Thoracic aorta (tissue), 2 donors: ENCODE measurements at regions not wholly inside any gene's neighbourhood (a gene's known extent, or its start where the extent isn't known, plus 50 kb on each side); places are given as distances from the start of the nearest gene placed in this dataset.

Source experiments
- ATAC-seq: fragments of 150-250 bp; one replicate; pipeline ENCODE4 v1.8.0; 2017; ENCODE audit warnings: low read depth; ENCODE audit not compliant: insufficient number of reproducible peaks, low FRiP score
- DNase-seq: peaks from one replicate; pipeline ENCODE4 v3.0.0-alpha.2; 2020; ENCODE audit warnings: low spot score
- H3K27ac ChIP-seq, 2 donors: fragments of 200-600 bp; sonication (generic); 1 replicate in 1 of 2; 2 replicates in 1 of 2; pipeline ENCODE4 v1.5.1; 2016; ENCODE audit warnings: mild to moderate bottlenecking in 2 of 2, moderate library complexity in 2 of 2
- H3K27me3 ChIP-seq: fragments of 200-600 bp; sonication (generic); replicated peaks from 2 replicates; pipeline ENCODE4 v1.6.0; 2016; ENCODE audit warnings: mild to moderate bottlenecking; ENCODE audit not compliant: insufficient read depth
- H3K36me3 ChIP-seq: fragments of 200-600 bp; sonication (generic); one replicate; pipeline ENCODE4 v1.5.1; 2016
- H3K4me1 ChIP-seq, 2 donors: fragments of 200-600 bp; sonication (generic); 1 replicate in 1 of 2; 2 replicates in 1 of 2; pipeline versions ENCODE4 v1.5.1 to v1.6.0; 2016; ENCODE audit warnings: low read depth in 2 of 2, mild to moderate bottlenecking in 1 of 2; ENCODE audit not compliant: control insufficient read depth in 1 of 2
- H3K4me3 ChIP-seq: fragments of 200-600 bp; sonication (generic); 2 replicates; pipeline ENCODE4 v1.5.1; 2016; ENCODE audit warnings: mild to moderate bottlenecking
- H3K9me3 ChIP-seq: fragments of 200-600 bp; sonication (generic); 2 replicates; pipeline ENCODE4 v1.5.1; 2016
- TF ChIP-seq, protein P1 (sequence below): fragments of 200-600 bp; sonication (generic); IDR thresholded peaks from one replicate; pipeline ENCODE4 v1.5.1; 2019; ENCODE audit warnings: antibody characterized with exemption

DNA sequence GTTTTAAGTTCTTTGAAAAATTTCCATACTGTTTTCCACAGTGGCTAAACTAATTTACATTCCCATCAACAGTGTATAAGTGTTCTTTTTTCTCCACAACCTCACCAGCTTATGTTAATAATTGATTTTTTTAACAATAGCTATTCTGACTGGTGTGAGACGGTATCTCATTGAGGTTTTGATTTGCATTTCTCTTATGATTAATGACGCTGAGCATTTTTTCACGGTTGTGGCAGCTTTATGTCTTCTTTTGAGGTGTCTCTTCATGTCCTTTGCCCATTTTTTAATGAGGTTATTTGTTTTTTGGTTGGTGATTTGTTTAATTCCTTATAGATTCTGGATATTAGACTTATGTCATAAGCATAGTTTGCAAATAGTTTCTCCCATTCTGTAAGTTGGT lies 997.9 kb downstream of the SUCLG1 start:
- H3K4me1 ChIP-seq = no peaks in the 10 kb centered on the region
- H3K27ac ChIP-seq = no peak overlapping the region
- no peaks in the 10 kb centered on the region for H3K9me3 ChIP-seq
- H3K27me3 ChIP-seq = no peaks in the 10 kb centered on the region
- H3K36me3 ChIP-seq = no peaks in the 10 kb centered on the region
- no peak overlapping the region for H3K4me3 ChIP-seq
- DNase-seq = no peak
- ATAC-seq = no peak
- TF ChIP-seq, protein P1, sequence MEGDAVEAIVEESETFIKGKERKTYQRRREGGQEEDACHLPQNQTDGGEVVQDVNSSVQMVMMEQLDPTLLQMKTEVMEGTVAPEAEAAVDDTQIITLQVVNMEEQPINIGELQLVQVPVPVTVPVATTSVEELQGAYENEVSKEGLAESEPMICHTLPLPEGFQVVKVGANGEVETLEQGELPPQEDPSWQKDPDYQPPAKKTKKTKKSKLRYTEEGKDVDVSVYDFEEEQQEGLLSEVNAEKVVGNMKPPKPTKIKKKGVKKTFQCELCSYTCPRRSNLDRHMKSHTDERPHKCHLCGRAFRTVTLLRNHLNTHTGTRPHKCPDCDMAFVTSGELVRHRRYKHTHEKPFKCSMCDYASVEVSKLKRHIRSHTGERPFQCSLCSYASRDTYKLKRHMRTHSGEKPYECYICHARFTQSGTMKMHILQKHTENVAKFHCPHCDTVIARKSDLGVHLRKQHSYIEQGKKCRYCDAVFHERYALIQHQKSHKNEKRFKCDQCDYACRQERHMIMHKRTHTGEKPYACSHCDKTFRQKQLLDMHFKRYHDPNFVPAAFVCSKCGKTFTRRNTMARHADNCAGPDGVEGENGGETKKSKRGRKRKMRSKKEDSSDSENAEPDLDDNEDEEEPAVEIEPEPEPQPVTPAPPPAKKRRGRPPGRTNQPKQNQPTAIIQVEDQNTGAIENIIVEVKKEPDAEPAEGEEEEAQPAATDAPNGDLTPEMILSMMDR = no peak

DNA sequence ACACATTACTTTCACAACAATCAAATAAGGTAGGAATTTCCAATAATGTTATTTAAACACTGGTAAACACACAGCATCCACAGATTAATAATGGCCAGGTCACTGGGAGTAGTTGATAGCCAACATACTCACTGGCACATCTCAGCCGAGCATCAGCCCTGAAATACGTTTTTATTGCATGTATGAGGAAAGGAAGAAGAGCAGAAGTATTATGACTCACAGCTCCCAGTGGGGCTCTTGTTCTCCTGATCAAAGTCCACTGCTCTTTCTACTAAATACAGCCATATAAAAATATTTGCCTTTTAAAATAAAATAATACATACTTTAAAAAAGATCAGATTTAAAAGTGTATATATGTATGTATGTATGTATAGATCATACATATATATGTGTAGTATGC lies 999.6 kb downstream of the SUCLG1 start:
- H3K27me3 ChIP-seq = no peaks in the 10 kb centered on the region
- no peak for ATAC-seq
- TF ChIP-seq, protein P1 = no peak
- H3K4me1 ChIP-seq = no peaks in the 10 kb centered on the region
- no peaks in the 10 kb centered on the region for H3K9me3 ChIP-seq
- H3K4me3 ChIP-seq = no peak overlapping the region
- no peaks in the 10 kb centered on the region for H3K36me3 ChIP-seq
- H3K27ac ChIP-seq = no peak overlapping the region
- DNase-seq = no peak

DNA sequence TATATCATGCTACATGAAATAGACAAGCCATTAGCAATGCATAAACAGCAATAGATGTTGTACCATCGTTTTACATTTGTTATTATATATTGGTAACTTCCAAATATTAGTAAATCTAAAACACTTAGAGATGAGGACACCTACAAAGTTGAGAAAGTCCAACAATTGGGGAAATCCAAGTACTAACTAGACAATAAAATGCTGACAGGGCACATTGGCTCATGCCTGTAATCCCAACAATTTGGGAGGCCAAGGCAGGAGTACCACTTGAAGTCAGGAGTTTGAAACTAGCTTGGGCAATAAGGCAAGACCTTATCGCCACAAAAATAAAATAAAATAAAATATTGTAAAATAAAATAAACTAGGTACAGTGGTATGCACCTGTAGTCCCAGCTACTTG lies 1023.1 kb downstream of the SUCLG1 start:
- no peak for DNase-seq
- Histone ChIP-seq H3K36me3 (no peaks in the 10 kb centered on the region), H3K27ac (no peak overlapping the region), H3K9me3 (no peaks in the 10 kb centered on the region), H3K4me1 (no peaks in the 10 kb centered on the region), H3K4me3 (no peak overlapping the region), H3K27me3 (no peaks in the 10 kb centered on the region)
- ATAC-seq = no peak
- TF ChIP-seq, protein P1 = no peak

DNA sequence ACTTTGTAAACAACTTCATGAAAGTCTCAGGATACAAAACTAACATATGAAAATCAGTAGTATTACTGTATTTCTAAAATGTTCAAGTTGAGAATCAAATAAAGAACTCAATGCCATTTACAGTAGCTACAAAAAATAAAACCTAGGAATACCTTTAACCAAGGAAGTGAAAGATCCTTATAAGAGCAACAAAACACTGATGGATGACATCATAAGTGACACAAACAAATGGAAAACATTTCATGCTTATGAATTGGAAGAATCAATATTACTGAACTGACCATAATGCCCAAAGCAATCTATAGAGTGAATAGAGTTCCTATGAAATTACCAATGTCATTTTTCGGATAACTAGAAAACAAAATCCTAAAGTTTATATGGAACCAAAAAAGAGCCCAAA lies 1038.1 kb downstream of the SUCLG1 start:
- no peak for DNase-seq
- ATAC-seq = no peak
- no peak overlapping the region for H3K27ac ChIP-seq
- peaks cover 8% of the 10 kb centered on the region for H3K9me3 ChIP-seq
- no peak overlapping the region for H3K4me3 ChIP-seq
- no peaks in the 10 kb centered on the region for H3K27me3 ChIP-seq
- TF ChIP-seq, protein P1 = no peak
- H3K36me3 ChIP-seq = no peaks in the 10 kb centered on the region
- H3K4me1 ChIP-seq = no peaks in the 10 kb centered on the region

GRCh38 chr2:83394134-83394904 lies 1064.8 kb downstream of the SUCLG1 start:
- no peaks in the 10 kb centered on the region for H3K9me3 ChIP-seq
- no peaks in the 10 kb centered on the region for H3K4me1 ChIP-seq
- TF ChIP-seq, protein P1 = no peak
- DNase-seq (no peak), ATAC-seq (no peak)
- no peak overlapping the region for H3K4me3 ChIP-seq
- H3K27ac ChIP-seq = no peak overlapping the region
- H3K36me3 ChIP-seq = no peaks in the 10 kb centered on the region
- H3K27me3 ChIP-seq = no peaks in the 10 kb centered on the region
